Peyer's patch (tissue), 4 donors: ENCODE measurements at regions not wholly inside any gene's neighbourhood (a gene's known extent, or its start where the extent isn't known, plus 50 kb on each side); places are given as distances from the start of the nearest gene placed in this dataset.

Experiments
- CTCF ChIP-seq, 6 experiments: fragments of 450-650 bp in 4 of 6; fragments of 200-600 bp in 2 of 6; sonication (generic) in 1 of 6; IDR thresholded peaks; one replicate each; pipeline ENCODE4 v1.5.1; 2017 to 2019; ENCODE audit warnings: antibody characterized with exemption in 6 of 6, mild to moderate bottlenecking in 3 of 6, moderate library complexity in 1 of 6
- POLR2A ChIP-seq, 2 donors: fragments of 450-650 bp; IDR thresholded peaks; one replicate each; pipeline ENCODE4 v1.5.1; 2017; ENCODE audit warnings: antibody characterized with exemption in 2 of 2, mild to moderate bottlenecking in 2 of 2, moderate library complexity in 2 of 2

- TF ChIP-seq CTCF (IDR thresholded peaks at IDR 0.05) (no peak), POLR2A (IDR thresholded peaks at IDR 0.05) (no peak)
These were observed 529.7 kb downstream of the DSC3 start for GRCh38 chr18:30512872-30513271.
